RWPE2 (cell line): ENCODE measurements at regions not wholly inside any gene's neighbourhood (a gene's known extent, or its start where the extent isn't known, plus 50 kb on each side); places are given as distances from the start of the nearest gene placed in this dataset.
"Not testable (repeated sequence)": the region's sequence is repeated elsewhere in the genome, so short reads cannot be mapped to it uniquely, and the experiment has no call there.

Experiments used
- ATAC-seq: fragments of 200-7000 bp; cut with Tn5 transposase; 3 replicates; pipeline ENCODE4 v1.9.1; 2021; ENCODE audit warnings: low read depth
- DNase-seq: peaks from one replicate; pipeline ENCODE4 v3.0.0-alpha.2; 2020; ENCODE audit warnings: low spot score
- H3K27ac ChIP-seq: fragments of 450-650 bp; 2 replicates; pipeline ENCODE4 v1.5.1; 2017; ENCODE audit warnings: mild to moderate bottlenecking; ENCODE audit not compliant: poor library complexity, severe bottlenecking
- H3K27me3 ChIP-seq: fragments of 250-450 bp; sonication (Bioruptor Pico); 2 replicates; pipeline ENCODE4 v1.5.1; 2021; ENCODE audit warnings: mild to moderate bottlenecking, moderate library complexity; ENCODE audit not compliant: insufficient read depth, poor library complexity, severe bottlenecking
- H3K36me3 ChIP-seq: fragments of 250-450 bp; sonication (Bioruptor Pico); 2 replicates; pipeline ENCODE4 v1.5.1; 2020; ENCODE audit warnings: low read depth, mild to moderate bottlenecking, moderate library complexity
- H3K4me1 ChIP-seq: fragments of 250-450 bp; sonication (Bioruptor Pico); 2 replicates; pipeline ENCODE4 v1.5.1; 2021; ENCODE audit warnings: mild to moderate bottlenecking, moderate library complexity; ENCODE audit not compliant: insufficient read depth, poor library complexity, severe bottlenecking
- H3K4me3 ChIP-seq: fragments of 250-450 bp; sonication (Bioruptor Pico); 2 replicates; pipeline ENCODE4 v1.5.1; 2021; ENCODE audit warnings: mild to moderate bottlenecking, moderate library complexity; ENCODE audit not compliant: severe bottlenecking
- H3K9me3 ChIP-seq: fragments of 250-450 bp; sonication (Bioruptor Pico); 2 replicates; pipeline ENCODE4 v1.5.1; 2021; ENCODE audit warnings: mild to moderate bottlenecking, moderate library complexity; ENCODE audit not compliant: severe bottlenecking
- CTCF ChIP-seq: fragments of 450-650 bp; IDR thresholded peaks from one replicate; pipeline ENCODE4 v1.5.1; 2017; ENCODE audit warnings: mild to moderate bottlenecking, moderate library complexity; ENCODE audit not compliant: poor library complexity, severe bottlenecking

- no peaks in the 10 kb centered on the region for H3K9me3 ChIP-seq
- H3K27me3 ChIP-seq = no peaks in the 10 kb centered on the region
- peaks cover 25% of the 10 kb centered on the region for H3K36me3 ChIP-seq
- no peak overlapping the region for H3K27ac ChIP-seq
- ATAC-seq = no peak
- no peak overlapping the region for H3K4me3 ChIP-seq
- TF ChIP-seq CTCF = no peak
- H3K4me1 ChIP-seq = no peaks in the 10 kb centered on the region
- DNase-seq = no peak
Observed at GRCh38 chrX:2631743-2632532, 59.2 kb upstream of the CD99 start.

GRCh38 chrX:2630935-2631742, 60.0 kb upstream of the CD99 start:
- not testable (repeated sequence) for H3K27ac ChIP-seq, DNase-seq, H3K9me3 ChIP-seq, H3K27me3 ChIP-seq, H3K4me3 ChIP-seq, ATAC-seq, H3K4me1 ChIP-seq
- H3K36me3 ChIP-seq = peaks cover 31% of the 10 kb centered on the region

GRCh38 chrX:2630008-2630934, 60.8 kb upstream of the CD99 start:
- not testable (repeated sequence) for H3K4me1 ChIP-seq, H3K4me3 ChIP-seq, H3K27ac ChIP-seq, ATAC-seq, H3K27me3 ChIP-seq, DNase-seq, H3K9me3 ChIP-seq
- H3K36me3 ChIP-seq = peaks cover 31% of the 10 kb centered on the region

- H3K27me3 ChIP-seq = no peaks in the 10 kb centered on the region
- peaks cover 31% of the 10 kb centered on the region for H3K36me3 ChIP-seq
- DNase-seq (no peak), ATAC-seq (no peak)
- H3K4me1 ChIP-seq = no peaks in the 10 kb centered on the region
- peak overlapping the region; percentile 0 for H3K27ac ChIP-seq
- TF ChIP-seq CTCF = no peak
- no peak overlapping the region for H3K4me3 ChIP-seq
- H3K9me3 ChIP-seq = no peaks in the 10 kb centered on the region
Observed at GRCh38 chrX:2629316-2630007, 61.6 kb upstream of the CD99 start.

- Histone ChIP-seq H3K36me3 (peaks cover 34% of the 10 kb centered on the region), H3K27me3 (no peaks in the 10 kb centered on the region), H3K4me3 (no peak overlapping the region), H3K4me1 (no peaks in the 10 kb centered on the region), H3K9me3 (no peaks in the 10 kb centered on the region), H3K27ac (peak overlapping the region; percentile 0)
- ATAC-seq (no peak), DNase-seq (no peak)
- no peak for TF ChIP-seq CTCF
Observed at GRCh38 chrX:2628751-2629315, 62.3 kb upstream of the CD99 start.
